GM23338 (cell line): ENCODE measurements at regions not wholly inside any gene's neighbourhood (a gene's known extent, or its start where the extent isn't known, plus 50 kb on each side); places are given as distances from the start of the nearest gene placed in this dataset.

ENCODE experiments used
- ATAC-seq: fragments of 200-7000 bp; cut with Tn5 transposase; 3 replicates; pipeline ENCODE4 v1.9.1; 2020
- DNase-seq: peaks from one replicate; pipeline ENCODE4 v3.0.0-alpha.2; 2015; ENCODE audit warnings: low spot score
- H2AFZ ChIP-seq: fragments of 200-600 bp; sonication (generic); 2 replicates; pipeline ENCODE4 v1.8.0; 2016; ENCODE audit warnings: antibody characterized with exemption, mild to moderate bottlenecking, moderate library complexity
- H3F3A ChIP-seq: fragments of 200-600 bp; sonication (generic); replicated peaks from 2 replicates; pipeline ENCODE4 v1.8.0; 2017; ENCODE audit warnings: antibody characterized with exemption, mixed run types, low read depth
- H3K27ac ChIP-seq: fragments of 200-600 bp; sonication (generic); 2 replicates; pipeline ENCODE4 v1.6.1; 2016; ENCODE audit warnings: low read depth
- H3K27me3 ChIP-seq: fragments of 200-600 bp; sonication (generic); 2 replicates; pipeline ENCODE4 v1.8.0; 2016; ENCODE audit warnings: mild to moderate bottlenecking, mixed run types, moderate library complexity; ENCODE audit not compliant: insufficient read depth
- H3K36me3 ChIP-seq: fragments of 200-600 bp; sonication (generic); 2 replicates; pipeline ENCODE4 v1.8.0; 2016; ENCODE audit warnings: mild to moderate bottlenecking; ENCODE audit not compliant: insufficient read depth
- H3K4me1 ChIP-seq: fragments of 200-600 bp; sonication (generic); 2 replicates; pipeline ENCODE4 v1.8.0; 2016; ENCODE audit warnings: mild to moderate bottlenecking, moderate library complexity; ENCODE audit not compliant: insufficient read depth
- H3K4me2 ChIP-seq: fragments of 200-600 bp; sonication (generic); 2 replicates; pipeline ENCODE4 v1.7.1; 2017; ENCODE audit warnings: mixed run types
- H3K4me3 ChIP-seq: fragments of 200-600 bp; sonication (generic); 2 replicates; pipeline ENCODE4 v1.6.1; 2016; ENCODE audit warnings: mixed run types
- H3K79me2 ChIP-seq: fragments of 200-600 bp; sonication (generic); replicated peaks from 2 replicates; pipeline ENCODE4 v1.8.0; 2017; ENCODE audit warnings: mild to moderate bottlenecking; ENCODE audit not compliant: insufficient read depth
- H3K9me2 ChIP-seq: fragments of 200-600 bp; sonication (generic); 2 replicates; pipeline ENCODE4 v1.8.0; 2017; ENCODE audit not compliant: insufficient read depth
- H4K20me1 ChIP-seq: fragments of 200-600 bp; sonication (generic); replicated peaks from 2 replicates; pipeline ENCODE4 v1.8.0; 2017; ENCODE audit warnings: mild to moderate bottlenecking; ENCODE audit not compliant: insufficient read depth
- H3K27ac Mint-ChIP-seq: 2 replicates; pipeline ENCODE4 v1.8.0; 2020; ENCODE audit warnings: inconsistent platforms, mild to moderate bottlenecking, moderate library complexity, mixed read lengths
- H3K27me3 Mint-ChIP-seq: 3 replicates; pipeline ENCODE4 v1.8.0; 2022; ENCODE audit warnings: low read depth, mild to moderate bottlenecking, moderate library complexity, mixed read lengths, inconsistent platforms; ENCODE audit not compliant: insufficient read depth, poor library complexity
- H3K36me3 Mint-ChIP-seq: 3 replicates; pipeline ENCODE4 v1.8.0; 2021; ENCODE audit warnings: low read depth, mild to moderate bottlenecking, inconsistent platforms, moderate library complexity, mixed read lengths
- H3K4me1 Mint-ChIP-seq: 3 replicates; pipeline ENCODE4 v1.8.0; 2020; ENCODE audit warnings: mild to moderate bottlenecking, inconsistent platforms, mixed read lengths
- H3K4me3 Mint-ChIP-seq: 3 replicates; pipeline ENCODE4 v1.8.0; 2021; ENCODE audit warnings: moderate library complexity, mild to moderate bottlenecking, inconsistent platforms, mixed read lengths
- H3K9me3 Mint-ChIP-seq: 3 replicates; pipeline ENCODE4 v1.8.0; 2020; ENCODE audit warnings: moderate library complexity, mild to moderate bottlenecking, inconsistent platforms, mixed read lengths
- CREB1 ChIP-seq: fragments of 250-450 bp; sonication (Bioruptor Pico); IDR thresholded peaks from 2 replicates; pipeline ENCODE4 v1.5.0; 2020; ENCODE audit warnings: low read depth, mild to moderate bottlenecking, moderate library complexity
- ETS1 ChIP-seq: IDR thresholded peaks from 2 replicates; pipeline ENCODE4 v1.6.1; 2016; ENCODE audit warnings: antibody characterized with exemption
- EZH2 ChIP-seq: fragments of 200-600 bp; sonication (generic); IDR thresholded peaks from one replicate; pipeline ENCODE4 v1.8.0; 2017; ENCODE audit warnings: antibody characterized with exemption, mild to moderate bottlenecking, low read depth; ENCODE audit not compliant: unreplicated experiment
- EZH2phosphoT487 ChIP-seq: fragments of 200-600 bp; sonication (generic); IDR thresholded peaks from one replicate; pipeline ENCODE4 v1.8.1; 2018; ENCODE audit warnings: antibody characterized with exemption; ENCODE audit not compliant: unreplicated experiment
- JUNB ChIP-seq: IDR thresholded peaks from one replicate; pipeline ENCODE4 v1.6.1; 2016; ENCODE audit warnings: antibody characterized with exemption; ENCODE audit not compliant: unreplicated experiment
- POLR2AphosphoS5 ChIP-seq: IDR thresholded peaks from 2 replicates; pipeline ENCODE4 v1.6.1; 2016; ENCODE audit warnings: antibody characterized with exemption, low read depth
- REST ChIP-seq: IDR thresholded peaks from one replicate; pipeline ENCODE4 v1.6.1; 2018; ENCODE audit warnings: antibody characterized with exemption; ENCODE audit not compliant: unreplicated experiment
- ZNF114 ChIP-seq: fragments of 250-450 bp; sonication (Bioruptor Pico); IDR thresholded peaks from 2 replicates; pipeline ENCODE4 v1.5.0; 2020; ENCODE audit warnings: mild to moderate bottlenecking, moderate library complexity
- TF ChIP-seq, protein P1 (sequence below): fragments of 250-450 bp; sonication (Bioruptor Pico); IDR thresholded peaks from 2 replicates; pipeline ENCODE4 v1.5.0; 2020; ENCODE audit warnings: mild to moderate bottlenecking, moderate library complexity
- TF ChIP-seq, protein P2 (sequence below), 2 experiments: fragments of 200-600 bp in 1 of 2; sonication (generic) in 1 of 2; conservative IDR thresholded peaks; 2 replicates each; pipeline versions ENCODE4 v1.5.1 to v1.6.1; 2016 to 2017; ENCODE audit warnings: antibody characterized with exemption in 2 of 2, low read depth in 2 of 2, mild to moderate bottlenecking in 2 of 2, moderate library complexity in 1 of 2

GRCh38 chr18:60499675-60500074 is 127.1 kb upstream of the MC4R start:
- Mint-ChIP-seq H3K9me3 (no peaks in the 10 kb centered on the region), H3K27ac (no peak overlapping the region), H3K4me3 (no peak overlapping the region), H3K4me1 (peaks cover 5% of the 10 kb centered on the region; the same call in 1 of the 3 replicates), H3K36me3 (no peaks in the 10 kb centered on the region), H3K27me3 (peaks cover 12% of the 10 kb centered on the region)
- H3F3A ChIP-seq = no peaks in the 10 kb centered on the region
- TF ChIP-seq CREB1 (CRISPR knock-in tag) (no peak), REST (no peak), EZH2phosphoT487 (no peak), JUNB (no peak), EZH2 (no peak), ETS1 (no peak), ZNF114 (CRISPR knock-in tag) (no peak), POLR2AphosphoS5 (no peak)
- TF ChIP-seq, protein P1, sequence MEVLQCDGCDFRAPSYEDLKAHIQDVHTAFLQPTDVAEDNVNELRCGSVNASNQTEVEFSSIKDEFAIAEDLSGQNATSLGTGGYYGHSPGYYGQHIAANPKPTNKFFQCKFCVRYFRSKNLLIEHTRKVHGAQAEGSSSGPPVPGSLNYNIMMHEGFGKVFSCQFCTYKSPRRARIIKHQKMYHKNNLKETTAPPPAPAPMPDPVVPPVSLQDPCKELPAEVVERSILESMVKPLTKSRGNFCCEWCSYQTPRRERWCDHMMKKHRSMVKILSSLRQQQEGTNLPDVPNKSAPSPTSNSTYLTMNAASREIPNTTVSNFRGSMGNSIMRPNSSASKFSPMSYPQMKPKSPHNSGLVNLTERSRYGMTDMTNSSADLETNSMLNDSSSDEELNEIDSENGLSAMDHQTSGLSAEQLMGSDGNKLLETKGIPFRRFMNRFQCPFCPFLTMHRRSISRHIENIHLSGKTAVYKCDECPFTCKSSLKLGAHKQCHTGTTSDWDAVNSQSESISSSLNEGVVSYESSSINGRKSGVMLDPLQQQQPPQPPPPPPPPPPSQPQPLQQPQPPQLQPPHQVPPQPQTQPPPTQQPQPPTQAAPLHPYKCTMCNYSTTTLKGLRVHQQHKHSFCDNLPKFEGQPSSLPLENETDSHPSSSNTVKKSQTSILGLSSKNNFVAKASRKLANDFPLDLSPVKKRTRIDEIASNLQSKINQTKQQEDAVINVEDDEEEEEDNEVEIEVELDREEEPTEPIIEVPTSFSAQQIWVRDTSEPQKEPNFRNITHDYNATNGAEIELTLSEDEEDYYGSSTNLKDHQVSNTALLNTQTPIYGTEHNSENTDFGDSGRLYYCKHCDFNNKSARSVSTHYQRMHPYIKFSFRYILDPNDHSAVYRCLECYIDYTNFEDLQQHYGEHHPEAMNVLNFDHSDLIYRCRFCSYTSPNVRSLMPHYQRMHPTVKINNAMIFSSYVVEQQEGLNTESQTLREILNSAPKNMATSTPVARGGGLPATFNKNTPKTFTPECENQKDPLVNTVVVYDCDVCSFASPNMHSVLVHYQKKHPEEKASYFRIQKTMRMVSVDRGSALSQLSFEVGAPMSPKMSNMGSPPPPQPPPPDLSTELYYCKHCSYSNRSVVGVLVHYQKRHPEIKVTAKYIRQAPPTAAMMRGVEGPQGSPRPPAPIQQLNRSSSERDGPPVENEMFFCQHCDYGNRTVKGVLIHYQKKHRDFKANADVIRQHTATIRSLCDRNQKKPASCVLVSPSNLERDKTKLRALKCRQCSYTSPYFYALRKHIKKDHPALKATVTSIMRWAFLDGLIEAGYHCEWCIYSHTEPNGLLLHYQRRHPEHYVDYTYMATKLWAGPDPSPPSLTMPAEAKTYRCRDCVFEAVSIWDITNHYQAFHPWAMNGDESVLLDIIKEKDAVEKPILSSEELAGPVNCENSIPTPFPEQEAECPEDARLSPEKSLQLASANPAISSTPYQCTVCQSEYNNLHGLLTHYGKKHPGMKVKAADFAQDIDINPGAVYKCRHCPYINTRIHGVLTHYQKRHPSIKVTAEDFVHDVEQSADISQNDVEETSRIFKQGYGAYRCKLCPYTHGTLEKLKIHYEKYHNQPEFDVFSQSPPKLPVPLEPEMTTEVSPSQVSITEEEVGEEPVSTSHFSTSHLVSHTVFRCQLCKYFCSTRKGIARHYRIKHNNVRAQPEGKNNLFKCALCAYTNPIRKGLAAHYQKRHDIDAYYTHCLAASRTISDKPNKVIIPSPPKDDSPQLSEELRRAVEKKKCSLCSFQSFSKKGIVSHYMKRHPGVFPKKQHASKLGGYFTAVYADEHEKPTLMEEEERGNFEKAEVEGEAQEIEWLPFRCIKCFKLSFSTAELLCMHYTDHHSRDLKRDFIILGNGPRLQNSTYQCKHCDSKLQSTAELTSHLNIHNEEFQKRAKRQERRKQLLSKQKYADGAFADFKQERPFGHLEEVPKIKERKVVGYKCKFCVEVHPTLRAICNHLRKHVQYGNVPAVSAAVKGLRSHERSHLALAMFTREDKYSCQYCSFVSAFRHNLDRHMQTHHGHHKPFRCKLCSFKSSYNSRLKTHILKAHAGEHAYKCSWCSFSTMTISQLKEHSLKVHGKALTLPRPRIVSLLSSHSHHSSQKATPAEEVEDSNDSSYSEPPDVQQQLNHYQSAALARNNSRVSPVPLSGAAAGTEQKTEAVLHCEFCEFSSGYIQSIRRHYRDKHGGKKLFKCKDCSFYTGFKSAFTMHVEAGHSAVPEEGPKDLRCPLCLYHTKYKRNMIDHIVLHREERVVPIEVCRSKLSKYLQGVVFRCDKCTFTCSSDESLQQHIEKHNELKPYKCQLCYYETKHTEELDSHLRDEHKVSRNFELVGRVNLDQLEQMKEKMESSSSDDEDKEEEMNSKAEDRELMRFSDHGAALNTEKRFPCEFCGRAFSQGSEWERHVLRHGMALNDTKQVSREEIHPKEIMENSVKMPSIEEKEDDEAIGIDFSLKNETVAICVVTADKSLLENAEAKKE (CRISPR knock-in tag) = no peak
- TF ChIP-seq, protein P2, sequence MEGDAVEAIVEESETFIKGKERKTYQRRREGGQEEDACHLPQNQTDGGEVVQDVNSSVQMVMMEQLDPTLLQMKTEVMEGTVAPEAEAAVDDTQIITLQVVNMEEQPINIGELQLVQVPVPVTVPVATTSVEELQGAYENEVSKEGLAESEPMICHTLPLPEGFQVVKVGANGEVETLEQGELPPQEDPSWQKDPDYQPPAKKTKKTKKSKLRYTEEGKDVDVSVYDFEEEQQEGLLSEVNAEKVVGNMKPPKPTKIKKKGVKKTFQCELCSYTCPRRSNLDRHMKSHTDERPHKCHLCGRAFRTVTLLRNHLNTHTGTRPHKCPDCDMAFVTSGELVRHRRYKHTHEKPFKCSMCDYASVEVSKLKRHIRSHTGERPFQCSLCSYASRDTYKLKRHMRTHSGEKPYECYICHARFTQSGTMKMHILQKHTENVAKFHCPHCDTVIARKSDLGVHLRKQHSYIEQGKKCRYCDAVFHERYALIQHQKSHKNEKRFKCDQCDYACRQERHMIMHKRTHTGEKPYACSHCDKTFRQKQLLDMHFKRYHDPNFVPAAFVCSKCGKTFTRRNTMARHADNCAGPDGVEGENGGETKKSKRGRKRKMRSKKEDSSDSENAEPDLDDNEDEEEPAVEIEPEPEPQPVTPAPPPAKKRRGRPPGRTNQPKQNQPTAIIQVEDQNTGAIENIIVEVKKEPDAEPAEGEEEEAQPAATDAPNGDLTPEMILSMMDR (conservative IDR thresholded peaks at IDR 0.05; ENCODE audit: low read depth in 2 of 2) = no peak
- no peaks in the 10 kb centered on the region for H3K79me2 ChIP-seq
- no peaks in the 10 kb centered on the region for H3K36me3 ChIP-seq
- DNase-seq (no peak), ATAC-seq (no peak)
- no peak overlapping the region for H3K4me3 ChIP-seq
- peaks cover 21% of the 10 kb centered on the region for H3K27me3 ChIP-seq
- no peaks in the 10 kb centered on the region for H3K4me1 ChIP-seq
- H4K20me1 ChIP-seq = no peaks in the 10 kb centered on the region
- no peak overlapping the region for H3K4me2 ChIP-seq
- no peak overlapping the region for H2AFZ ChIP-seq
- no peak overlapping the region for H3K27ac ChIP-seq
- no peaks in the 10 kb centered on the region for H3K9me2 ChIP-seq
